ENCODE measurements at regions not wholly inside any gene's neighbourhood (a gene's known extent, or its start where the extent isn't known, plus 50 kb on each side); places are given as distances from the start of the nearest gene placed in this dataset.

DNA sequence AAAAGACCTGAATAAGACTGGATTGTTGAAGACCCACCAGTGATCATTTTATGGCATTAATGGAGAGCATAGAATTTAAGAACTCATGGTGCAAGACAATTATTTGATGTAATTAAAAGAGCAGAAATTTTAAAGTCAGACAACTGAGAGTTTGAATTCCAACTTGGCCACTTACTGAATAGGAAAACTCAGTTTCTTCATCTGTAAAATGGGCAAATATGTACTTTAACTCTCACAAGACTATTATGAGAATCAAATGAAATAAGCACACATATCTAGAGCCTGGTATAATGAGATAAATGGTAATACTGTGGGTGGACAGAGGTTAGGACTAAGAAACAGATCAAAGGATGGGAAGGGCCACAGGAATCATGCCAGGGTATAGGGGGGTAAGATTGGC lies 88.0 kb downstream of the SOX9 start:
- DNase-seq (ENCODE audit: low read depth) = no peak

GRCh38 chr17:72212041-72212440 lies 91.2 kb downstream of the SOX9 start:
- no peak for DNase-seq (ENCODE audit: low read depth)

- DNase-seq (ENCODE audit: low read depth) = no peak
These were observed 94.7 kb downstream of the SOX9 start for GRCh38 chr17:72215490-72215889.

- DNase-seq (ENCODE audit: low read depth) = no peak
These were observed 95.1 kb downstream of the SOX9 start for GRCh38 chr17:72215928-72216327.

DNA sequence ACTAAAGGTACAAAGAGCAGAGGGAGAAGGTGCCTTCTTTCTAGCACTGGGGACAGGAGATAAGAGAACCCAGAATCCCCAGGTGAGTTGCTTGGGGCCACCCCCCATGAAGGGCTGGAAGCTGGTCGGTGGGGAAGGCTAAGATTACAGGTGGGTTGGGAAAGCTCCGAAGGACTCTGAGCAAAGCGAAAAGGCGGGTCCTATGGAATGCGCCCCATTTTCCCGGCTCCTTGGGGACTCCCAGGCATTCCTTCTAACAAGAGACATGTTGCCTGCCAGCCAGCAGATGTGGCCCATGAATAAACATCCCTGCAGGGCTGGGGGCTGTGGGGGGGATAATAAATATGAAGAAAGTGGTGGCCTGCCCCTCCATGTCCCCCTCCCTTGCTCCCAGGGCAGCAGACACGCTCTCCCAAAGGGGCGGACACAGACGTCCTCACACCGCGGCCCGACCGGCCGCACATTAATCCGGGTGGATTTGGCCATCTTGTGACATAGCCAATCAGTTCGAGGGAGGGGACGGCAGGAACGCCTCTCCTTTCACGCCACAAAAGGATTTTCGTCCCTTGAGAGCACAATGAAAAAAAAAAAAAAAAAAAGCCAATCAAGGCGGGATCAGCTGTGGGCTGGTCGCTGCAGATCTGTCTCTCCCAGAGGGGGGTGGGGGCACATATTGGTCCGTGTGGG lies 98.5 kb downstream of the SOX9 start:
- no peak for DNase-seq (ENCODE audit: low read depth)

DNA sequence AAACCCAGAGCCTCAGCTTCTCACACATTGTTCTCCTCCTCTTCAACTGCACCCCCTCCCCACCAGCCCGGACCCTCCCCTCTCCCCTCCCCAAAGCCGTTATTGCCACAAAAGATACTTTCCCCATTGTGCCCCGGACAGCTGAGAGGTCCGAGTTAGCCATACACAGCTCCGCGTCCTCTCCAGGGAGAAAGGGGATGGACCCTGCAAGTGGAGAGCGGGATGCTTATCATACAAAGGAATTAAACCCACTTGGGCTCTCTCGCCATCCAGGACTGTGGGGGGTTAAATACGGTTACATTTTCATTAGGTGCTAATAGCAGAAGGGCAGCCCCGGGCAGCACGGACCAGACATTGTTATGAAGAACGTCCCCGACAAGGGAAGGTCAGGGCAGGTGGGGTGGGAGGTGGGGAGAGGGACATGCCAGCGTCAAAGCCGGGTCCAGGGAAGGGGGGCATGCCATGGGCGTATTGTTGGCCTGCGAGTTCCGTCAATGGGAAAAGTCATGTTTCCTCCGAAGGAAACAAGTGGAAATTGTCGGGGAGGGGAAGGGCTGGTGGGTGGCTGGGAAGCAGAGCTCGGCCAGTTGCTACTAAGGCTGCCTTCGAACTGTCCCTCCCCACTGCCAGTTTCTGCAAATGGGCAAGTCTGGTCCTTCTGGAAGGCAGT lies 99.1 kb downstream of the SOX9 start:
- DNase-seq (ENCODE audit: low read depth) = no peak

- no peak for DNase-seq (ENCODE audit: low read depth)
These were observed 102.0 kb downstream of the SOX9 start for GRCh38 chr17:72222661-72223380.

GRCh38 chr17:72223866-72224291 lies 103.1 kb downstream of the SOX9 start:
- DNase-seq (ENCODE audit: low read depth) = no peak

GRCh38 chr17:72226322-72226721 lies 105.5 kb downstream of the SOX9 start:
- no peak for DNase-seq (ENCODE audit: low read depth)

DNA sequence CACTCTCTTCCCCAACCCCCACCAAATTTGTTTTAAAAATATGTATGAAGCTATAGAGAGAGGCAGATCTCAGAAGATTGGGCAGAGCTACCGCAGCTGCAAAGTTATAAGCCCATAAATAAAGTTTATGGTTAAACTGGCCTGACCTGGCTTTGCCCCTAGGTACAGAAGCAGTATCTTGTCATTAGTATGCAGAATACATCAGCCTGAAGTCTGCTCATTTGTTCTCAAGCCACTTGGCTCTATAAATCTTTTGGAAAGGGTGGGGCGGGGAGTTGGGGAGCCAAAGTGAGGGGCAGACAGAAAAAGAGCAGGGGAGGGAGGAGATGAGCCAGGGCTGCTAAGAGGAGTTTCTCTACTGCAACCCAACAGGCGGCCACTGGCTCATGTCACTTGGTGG lies 113.2 kb downstream of the SOX9 start:
- DNase-seq (ENCODE audit: low read depth) = no peak

DNA sequence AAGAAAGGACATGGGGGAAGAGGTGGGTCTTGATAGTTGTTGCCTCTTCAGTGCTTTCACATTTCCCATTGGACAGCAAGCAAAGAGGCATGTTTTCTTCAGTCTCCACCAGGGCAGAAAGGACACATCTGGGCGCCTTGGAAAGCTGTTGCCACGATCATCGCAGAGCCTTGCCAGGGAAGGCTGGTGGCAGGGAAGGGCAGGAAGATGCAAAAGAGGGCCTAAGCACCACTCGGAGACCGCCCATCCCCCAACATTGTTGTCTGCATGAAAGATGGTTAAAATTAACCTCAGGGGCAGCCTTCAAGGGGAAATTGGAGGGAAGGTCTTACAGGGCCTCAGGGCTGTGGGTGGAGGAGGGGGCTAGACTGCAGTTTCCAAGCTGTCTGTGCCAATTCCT lies 114.2 kb downstream of the SOX9 start:
- DNase-seq (ENCODE audit: low read depth) = no peak

- DNase-seq (ENCODE audit: low read depth) = no peak
These were observed 116.3 kb downstream of the SOX9 start for GRCh38 chr17:72236980-72237633.

DNA sequence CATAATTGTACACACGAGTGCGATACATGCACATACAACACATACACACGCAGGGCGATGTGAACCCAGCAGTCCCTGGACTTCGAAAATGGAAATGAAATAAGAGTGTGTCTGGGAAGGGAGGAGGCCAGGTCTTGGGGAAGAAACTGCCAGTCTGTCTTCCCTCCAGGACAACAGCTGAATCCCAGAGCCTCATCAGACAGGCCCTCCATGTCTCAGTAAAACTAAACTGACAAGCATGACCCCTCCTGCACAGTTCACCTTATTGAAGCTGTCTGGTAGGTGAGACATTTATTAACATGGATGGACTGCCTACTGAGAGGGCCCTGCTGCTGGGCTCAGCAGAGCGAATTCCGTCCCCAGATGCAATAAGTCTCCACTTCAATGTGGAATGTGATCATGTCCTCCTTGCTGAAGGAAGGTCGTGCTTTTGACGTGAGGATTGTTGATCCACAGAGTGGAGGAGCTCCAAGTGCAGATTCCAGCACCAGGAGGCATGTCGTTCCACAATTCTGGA lies 117.4 kb downstream of the SOX9 start:
- no peak for DNase-seq (ENCODE audit: low read depth)

DNA sequence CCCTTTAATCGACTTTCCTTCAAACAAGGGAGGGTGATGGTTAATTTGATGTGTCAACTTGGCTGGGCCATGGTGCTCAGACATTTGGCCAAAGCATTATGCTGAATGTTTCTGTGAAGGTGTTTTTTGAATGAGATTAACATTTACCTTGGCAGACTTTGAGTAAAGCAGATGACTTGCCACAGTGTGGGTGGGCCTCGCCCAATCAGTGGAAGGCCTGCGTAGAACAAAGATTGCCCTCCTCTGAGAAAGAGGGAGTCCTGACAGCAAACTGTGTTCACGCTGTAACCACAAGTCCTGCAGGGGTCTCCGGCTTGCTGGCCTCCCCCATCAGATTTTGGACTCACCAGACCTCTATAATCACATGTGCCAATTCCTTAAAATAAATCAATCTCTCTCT lies 118.7 kb downstream of the SOX9 start:
- no peak for DNase-seq (ENCODE audit: low read depth)

GRCh38 chr17:72240333-72240732 lies 119.5 kb downstream of the SOX9 start:
- no peak for DNase-seq (ENCODE audit: low read depth)

GRCh38 chr17:72244494-72244893 lies 123.7 kb downstream of the SOX9 start:
- DNase-seq (ENCODE audit: low read depth) = no peak

DNA sequence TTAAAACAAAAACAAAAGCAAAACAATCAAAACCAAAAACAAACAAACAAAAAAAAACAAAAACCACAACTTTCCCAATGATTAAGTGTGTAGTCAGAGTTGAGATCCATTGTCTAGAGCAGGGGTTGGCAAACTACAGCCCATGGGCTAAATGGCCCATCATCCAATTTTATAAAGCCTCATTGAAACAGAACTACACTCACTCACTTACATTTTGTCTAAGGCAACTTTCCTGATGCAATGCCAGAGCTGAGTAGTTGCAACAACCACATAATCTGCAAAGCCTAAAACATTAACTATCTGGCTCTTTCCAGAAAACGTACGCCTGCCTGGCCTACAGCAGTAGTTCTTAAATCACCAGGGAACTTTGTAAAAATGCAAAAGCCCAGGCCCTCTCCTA lies 124.1 kb downstream of the SOX9 start:
- no peak for DNase-seq (ENCODE audit: low read depth)

GRCh38 chr17:72249441-72249840 lies 128.6 kb downstream of the SOX9 start:
- no peak for DNase-seq (ENCODE audit: low read depth)

- no peak for DNase-seq (ENCODE audit: low read depth)
These were observed 129.4 kb downstream of the SOX9 start for GRCh38 chr17:72250206-72250605.

GRCh38 chr17:72253597-72253996 lies 132.8 kb downstream of the SOX9 start:
- no peak for DNase-seq (ENCODE audit: low read depth)

DNA sequence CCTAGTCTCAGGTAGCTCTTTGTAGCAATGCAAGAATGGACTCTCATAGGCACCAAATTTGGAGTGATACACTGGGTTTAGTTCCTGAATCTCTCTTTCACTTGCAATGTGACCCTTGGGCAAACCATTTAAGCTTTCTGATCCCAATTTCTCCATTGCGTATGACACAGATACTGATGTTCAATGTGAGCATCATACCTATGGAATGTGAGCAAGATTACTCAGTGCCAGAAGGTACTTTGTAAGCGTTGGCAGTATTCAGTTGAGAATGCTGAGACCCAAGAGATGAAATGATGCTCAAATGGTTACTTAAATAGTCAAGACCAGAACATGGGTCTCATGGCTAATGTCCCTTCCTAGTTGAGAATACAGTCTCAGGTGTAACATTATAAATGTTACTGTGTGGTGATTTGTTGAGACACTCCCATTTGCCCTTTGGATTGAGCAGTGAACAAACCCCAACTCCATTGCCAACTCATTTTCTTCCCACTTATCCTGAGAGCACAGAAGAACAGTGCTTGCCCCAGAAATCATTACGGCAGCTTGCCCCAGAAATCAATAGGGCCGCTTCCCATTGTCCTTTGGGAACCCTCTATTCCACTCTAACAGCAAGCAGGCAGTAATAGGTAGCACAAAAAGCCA lies 134.1 kb downstream of the SOX9 start:
- DNase-seq (ENCODE audit: low read depth) = no peak

DNA sequence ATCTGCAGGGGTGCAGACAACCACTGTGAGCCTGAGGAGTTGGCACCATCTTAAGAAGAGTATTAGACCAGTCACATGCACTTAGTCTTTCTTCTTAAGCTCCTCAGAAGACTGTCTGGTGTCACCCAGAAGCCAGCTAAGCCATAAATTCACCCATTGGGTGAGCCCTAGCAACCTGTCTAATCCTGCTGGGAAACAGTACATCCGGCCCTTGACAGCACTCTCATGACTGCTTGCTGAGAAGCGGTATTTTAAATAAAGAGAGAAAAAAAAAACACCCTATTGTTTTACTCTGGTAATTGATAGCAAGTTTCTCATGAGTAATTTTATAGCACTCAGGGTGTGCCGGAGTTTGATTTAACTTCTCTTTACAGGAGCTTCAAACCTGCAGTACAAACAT lies 134.7 kb downstream of the SOX9 start:
- no peak for DNase-seq (ENCODE audit: low read depth)

Measured in EH (cell line).